Tibial nerve (tissue), 3 donors: ENCODE measurements at regions not wholly inside any gene's neighbourhood (a gene's known extent, or its start where the extent isn't known, plus 50 kb on each side); places are given as distances from the start of the nearest gene placed in this dataset.

ENCODE experiments used
- CTCF ChIP-seq, 5 experiments: fragments of 200-600 bp in 3 of 5; fragments of 450-650 bp in 2 of 5; sonication (generic) in 3 of 5; IDR thresholded peaks; one replicate each; pipeline ENCODE4 v1.5.1; 2016 to 2019; ENCODE audit warnings: antibody characterized with exemption in 5 of 5, mild to moderate bottlenecking in 3 of 5, moderate library complexity in 2 of 5
- POLR2A ChIP-seq, 2 donors: fragments of 450-650 bp; IDR thresholded peaks; one replicate each; pipeline ENCODE4 v1.6.1; 2017; ENCODE audit warnings: antibody characterized with exemption in 2 of 2, mild to moderate bottlenecking in 2 of 2, moderate library complexity in 2 of 2

GRCh38 chr9:82613498-82613897, 449.4 kb downstream of the RASEF start:
- no peak for TF ChIP-seq POLR2A (IDR thresholded peaks at IDR 0.05)
- TF ChIP-seq CTCF (IDR thresholded peaks at IDR 0.05) = no peak
